Peyer's patch (tissue), 4 donors: ENCODE measurements at regions not wholly inside any gene's neighbourhood (a gene's known extent, or its start where the extent isn't known, plus 50 kb on each side); places are given as distances from the start of the nearest gene placed in this dataset.

Source experiments
- DNase-seq, 3 donors: peaks; one replicate each; pipeline ENCODE4 v3.0.0-alpha.2; 2017 to 2019
- H3K27ac ChIP-seq, 4 donors: fragments of 200-600 bp; sonication (generic); one replicate each; pipeline ENCODE4 v1.5.1; 2016 to 2019
- H3K27me3 ChIP-seq, 2 donors: fragments of 200-600 bp; sonication (generic); one replicate each; pipeline ENCODE4 v1.5.1; 2019
- H3K36me3 ChIP-seq, 3 donors: fragments of 200-600 bp; sonication (generic); one replicate each; pipeline ENCODE4 v1.5.1; 2016 to 2019
- H3K4me1 ChIP-seq, 4 donors: fragments of 200-600 bp; sonication (generic); one replicate each; pipeline ENCODE4 v1.5.1; 2016 to 2019
- H3K4me3 ChIP-seq, 4 donors: fragments of 200-600 bp; sonication (generic); 1 replicate in 3 of 4; 2 replicates in 1 of 4; pipeline ENCODE4 v1.5.1; 2016 to 2019; ENCODE audit warnings: mild to moderate bottlenecking in 1 of 4
- H3K9me3 ChIP-seq, 4 donors: fragments of 200-600 bp; sonication (generic); one replicate each; pipeline ENCODE4 v1.5.1; 2016 to 2019; ENCODE audit warnings: mild to moderate bottlenecking in 1 of 4
- POLR2A ChIP-seq, 2 donors: fragments of 450-650 bp; IDR thresholded peaks; one replicate each; pipeline ENCODE4 v1.5.1; 2017; ENCODE audit warnings: antibody characterized with exemption in 2 of 2, mild to moderate bottlenecking in 2 of 2, moderate library complexity in 2 of 2
- TF ChIP-seq, protein P1 (sequence below), 6 experiments: fragments of 450-650 bp in 4 of 6; fragments of 200-600 bp in 2 of 6; sonication (generic) in 1 of 6; IDR thresholded peaks; one replicate each; pipeline ENCODE4 v1.5.1; 2017 to 2019; ENCODE audit warnings: antibody characterized with exemption in 6 of 6, mild to moderate bottlenecking in 3 of 6, moderate library complexity in 1 of 6

DNA sequence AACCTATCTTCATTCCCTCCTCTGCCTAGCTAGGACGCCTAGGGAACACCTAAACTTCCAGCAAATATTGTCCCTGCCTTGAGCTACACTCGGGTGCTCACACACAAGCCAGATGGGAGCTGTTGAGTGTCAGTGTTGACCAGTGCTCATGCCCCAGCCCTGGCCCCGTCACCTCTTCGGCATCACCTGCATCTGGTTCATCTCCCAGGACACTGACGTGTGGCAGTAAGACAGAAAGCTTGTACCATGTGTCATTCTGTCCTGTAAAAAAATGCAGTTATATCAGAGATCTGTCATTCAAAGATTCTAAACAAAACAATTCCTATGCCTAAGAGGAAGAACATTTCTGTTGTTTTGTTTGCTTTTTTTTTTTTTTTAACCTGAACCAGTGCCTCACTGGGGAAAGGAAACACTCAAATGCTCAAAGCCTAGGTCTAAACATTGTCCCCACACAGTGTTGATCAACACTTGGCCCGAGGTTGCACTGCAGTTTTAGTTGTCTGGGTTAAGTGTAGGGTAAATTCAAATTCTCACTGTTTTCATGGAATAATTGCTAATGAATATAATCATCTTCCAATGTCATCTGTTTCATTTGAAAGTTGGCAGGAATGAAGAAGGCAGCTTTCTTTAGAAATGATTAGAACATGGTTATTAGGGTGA is 102.7 kb upstream of the SASH1 start:
- Histone ChIP-seq H3K36me3 (no peaks in the 10 kb centered on the region), H3K27me3 (no peaks in the 10 kb centered on the region), H3K27ac (no peak overlapping the region), H3K4me3 (no peak overlapping the region), H3K9me3 (no peaks in the 10 kb centered on the region), H3K4me1 (no peaks in the 10 kb centered on the region)
- DNase-seq, result no peak
- TF ChIP-seq, protein P1, sequence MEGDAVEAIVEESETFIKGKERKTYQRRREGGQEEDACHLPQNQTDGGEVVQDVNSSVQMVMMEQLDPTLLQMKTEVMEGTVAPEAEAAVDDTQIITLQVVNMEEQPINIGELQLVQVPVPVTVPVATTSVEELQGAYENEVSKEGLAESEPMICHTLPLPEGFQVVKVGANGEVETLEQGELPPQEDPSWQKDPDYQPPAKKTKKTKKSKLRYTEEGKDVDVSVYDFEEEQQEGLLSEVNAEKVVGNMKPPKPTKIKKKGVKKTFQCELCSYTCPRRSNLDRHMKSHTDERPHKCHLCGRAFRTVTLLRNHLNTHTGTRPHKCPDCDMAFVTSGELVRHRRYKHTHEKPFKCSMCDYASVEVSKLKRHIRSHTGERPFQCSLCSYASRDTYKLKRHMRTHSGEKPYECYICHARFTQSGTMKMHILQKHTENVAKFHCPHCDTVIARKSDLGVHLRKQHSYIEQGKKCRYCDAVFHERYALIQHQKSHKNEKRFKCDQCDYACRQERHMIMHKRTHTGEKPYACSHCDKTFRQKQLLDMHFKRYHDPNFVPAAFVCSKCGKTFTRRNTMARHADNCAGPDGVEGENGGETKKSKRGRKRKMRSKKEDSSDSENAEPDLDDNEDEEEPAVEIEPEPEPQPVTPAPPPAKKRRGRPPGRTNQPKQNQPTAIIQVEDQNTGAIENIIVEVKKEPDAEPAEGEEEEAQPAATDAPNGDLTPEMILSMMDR (IDR thresholded peaks at IDR 0.05), result no peak
- no peak for TF ChIP-seq POLR2A (IDR thresholded peaks at IDR 0.05)

DNA sequence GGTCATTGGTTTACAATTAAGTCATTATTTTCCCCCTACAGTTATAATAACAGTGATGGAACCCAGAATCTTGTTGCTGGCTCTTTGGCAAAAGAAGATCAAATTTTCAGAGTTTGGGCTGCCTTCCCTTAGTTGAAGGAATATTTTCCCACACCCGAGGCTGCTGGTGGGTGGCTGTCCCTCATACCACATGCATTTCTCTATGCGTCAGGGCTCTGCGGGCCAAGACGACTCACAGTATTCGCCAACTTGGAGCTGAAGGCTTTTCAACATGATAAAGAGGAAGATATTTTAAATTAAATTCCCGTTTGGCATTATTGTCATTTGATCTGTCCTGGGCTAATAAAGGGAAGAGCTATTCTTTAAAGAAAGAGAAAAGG is 102.2 kb upstream of the SASH1 start:
- no peaks in the 10 kb centered on the region for H3K9me3 ChIP-seq
- H3K27me3 ChIP-seq, result no peaks in the 10 kb centered on the region
- TF ChIP-seq, protein P1 (IDR thresholded peaks at IDR 0.05), result no peak
- TF ChIP-seq POLR2A (IDR thresholded peaks at IDR 0.05), result no peak
- H3K27ac ChIP-seq, result no peak overlapping the region
- no peak for DNase-seq
- H3K4me3 ChIP-seq, result no peak overlapping the region
- H3K36me3 ChIP-seq, result no peaks in the 10 kb centered on the region
- no peaks in the 10 kb centered on the region for H3K4me1 ChIP-seq

DNA sequence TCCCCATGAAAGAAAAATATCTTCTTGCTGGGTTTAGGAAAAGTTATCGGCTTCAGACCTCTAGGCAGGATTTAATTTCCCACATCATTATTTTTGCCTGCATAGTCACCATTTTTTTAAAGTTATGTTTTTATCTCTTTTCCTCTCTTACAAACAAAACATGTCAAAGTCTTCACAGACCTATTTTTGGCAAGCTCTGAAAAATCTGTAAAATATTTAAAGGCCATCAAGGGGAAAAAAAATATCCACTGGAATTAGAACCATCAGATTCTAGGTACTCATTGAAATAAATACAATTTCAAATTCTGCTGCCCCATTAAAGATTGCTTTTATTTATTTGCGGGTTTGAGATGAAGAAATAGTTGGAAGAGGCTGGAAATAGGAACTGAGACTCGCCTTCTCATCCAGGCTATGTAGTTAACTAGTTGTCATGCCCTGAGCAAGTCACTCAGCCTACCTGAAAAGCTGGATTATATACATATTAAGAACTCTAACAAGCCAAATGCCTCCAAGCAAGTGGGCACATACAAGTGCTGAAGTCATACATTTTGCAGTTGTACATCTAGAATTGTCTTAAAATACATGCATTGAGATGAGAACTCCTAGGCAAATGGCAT is 101.7 kb upstream of the SASH1 start:
- Histone ChIP-seq H3K27ac (no peak overlapping the region), H3K4me1 (no peaks in the 10 kb centered on the region), H3K36me3 (no peaks in the 10 kb centered on the region), H3K9me3 (no peaks in the 10 kb centered on the region), H3K27me3 (no peaks in the 10 kb centered on the region), H3K4me3 (no peak overlapping the region)
- TF ChIP-seq, protein P1 (IDR thresholded peaks at IDR 0.05), result no peak
- TF ChIP-seq POLR2A (IDR thresholded peaks at IDR 0.05), result no peak
- no peak for DNase-seq

DNA sequence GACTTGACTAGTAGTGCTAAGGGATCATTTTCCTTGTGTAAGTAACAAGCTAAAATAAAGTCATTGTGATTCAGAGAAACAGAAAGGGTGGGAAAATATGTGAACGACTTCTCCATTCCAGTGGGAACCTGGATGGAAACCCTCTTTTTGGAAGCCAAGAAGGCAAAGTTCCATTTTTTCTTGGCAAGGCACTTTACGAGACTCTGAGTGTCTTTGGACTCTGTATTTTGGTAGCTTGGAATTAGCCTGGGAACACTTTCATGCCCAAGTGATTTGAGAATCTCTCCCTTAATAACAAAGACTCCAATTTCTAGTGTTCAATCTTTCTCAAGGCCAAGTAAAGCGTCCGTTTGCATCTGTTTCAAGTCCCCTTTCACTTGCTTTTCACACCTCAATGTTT is 100.5 kb upstream of the SASH1 start:
- no peak for TF ChIP-seq POLR2A (IDR thresholded peaks at IDR 0.05)
- TF ChIP-seq, protein P1 (IDR thresholded peaks at IDR 0.05), result no peak
- Histone ChIP-seq H3K27ac (no peak overlapping the region), H3K27me3 (no peaks in the 10 kb centered on the region), H3K4me1 (no peaks in the 10 kb centered on the region), H3K9me3 (no peaks in the 10 kb centered on the region), H3K4me3 (no peak overlapping the region), H3K36me3 (no peaks in the 10 kb centered on the region)
- DNase-seq, result no peak

DNA sequence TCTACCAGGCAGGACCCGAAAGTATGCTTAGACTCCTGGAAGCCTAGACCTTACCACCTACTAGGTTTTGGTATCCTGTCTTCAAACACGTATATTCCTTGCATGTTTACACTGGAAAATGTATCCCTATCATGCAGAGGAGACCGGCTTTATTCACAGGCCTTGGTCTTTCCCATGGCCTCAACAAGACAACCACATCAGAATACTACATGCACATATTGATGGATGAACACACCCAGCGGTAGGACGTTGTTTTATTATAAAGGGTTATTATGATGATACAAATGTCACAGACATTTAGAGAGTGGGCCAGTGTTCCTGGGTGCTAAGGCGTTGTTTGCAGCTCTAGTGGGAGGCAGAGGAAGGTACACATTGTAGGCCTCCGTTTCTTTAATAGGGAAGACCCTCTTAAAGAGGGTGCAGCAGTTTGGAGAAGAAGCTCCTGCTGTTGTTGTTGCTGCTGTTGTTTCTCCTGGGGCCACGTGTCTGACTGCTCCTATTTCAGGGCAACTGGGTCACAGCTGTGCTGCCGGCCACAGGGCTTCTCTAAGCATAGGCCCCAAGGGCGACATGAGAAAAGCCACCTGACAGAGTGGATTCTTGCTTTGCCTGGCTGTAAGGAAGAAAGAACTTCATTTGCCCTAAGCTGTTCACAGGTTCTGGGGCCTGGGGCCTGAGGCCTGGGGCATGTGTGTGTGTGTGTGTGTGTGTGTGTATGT is 98.3 kb upstream of the SASH1 start:
- Histone ChIP-seq H3K9me3 (no peaks in the 10 kb centered on the region), H3K27ac (peak overlapping the region in 1 of 4 donors; percentile 15), H3K4me3 (no peak overlapping the region), H3K4me1 (no peaks in the 10 kb centered on the region), H3K36me3 (no peaks in the 10 kb centered on the region), H3K27me3 (no peaks in the 10 kb centered on the region)
- TF ChIP-seq, protein P1 (IDR thresholded peaks at IDR 0.05), result no peak
- no peak for TF ChIP-seq POLR2A (IDR thresholded peaks at IDR 0.05)
- no peak for DNase-seq
